Hematopoietic multipotent progenitor cell treated with erythropoietin and hydrocortisone succinate and interleukin-3 and kit ligand, for 17 days (in vitro differentiated cells): ENCODE measurements at regions not wholly inside any gene's neighbourhood (a gene's known extent, or its start where the extent isn't known, plus 50 kb on each side); places are given as distances from the start of the nearest gene placed in this dataset.

Experiments used
- DNase-seq: peaks from one replicate; pipeline ENCODE4 v3.0.0-alpha.2; 2015; ENCODE audit warnings: low spot score

- DNase-seq = no peak
Measured at GRCh38 chr2:4255491-4255890, 552.1 kb downstream of the DCDC2C start.

GRCh38 chr2:4256351-4256750 is 553.0 kb downstream of the DCDC2C start:
- no peak for DNase-seq

- no peak for DNase-seq
Measured at GRCh38 chr2:4258563-4258962, 555.2 kb downstream of the DCDC2C start.

GRCh38 chr2:4265936-4266335 is 562.6 kb downstream of the DCDC2C start:
- DNase-seq = no peak

GRCh38 chr2:4269885-4270284 is 566.5 kb downstream of the DCDC2C start:
- DNase-seq = no peak

GRCh38 chr2:4272261-4272858 is 569.0 kb downstream of the DCDC2C start:
- no peak for DNase-seq

GRCh38 chr2:4278392-4278791 is 575.0 kb downstream of the DCDC2C start:
- no peak for DNase-seq

- no peak for DNase-seq
Measured at GRCh38 chr2:4279431-4279830, 576.1 kb downstream of the DCDC2C start.

GRCh38 chr2:4291430-4291829 is 588.1 kb downstream of the DCDC2C start:
- no peak for DNase-seq

GRCh38 chr2:4295680-4296079 is 592.3 kb downstream of the DCDC2C start:
- no peak for DNase-seq

GRCh38 chr2:4300616-4301015 is 597.2 kb downstream of the DCDC2C start:
- no peak for DNase-seq

- DNase-seq = no peak
Measured at GRCh38 chr2:4324531-4324930, 621.2 kb downstream of the DCDC2C start.

- DNase-seq = no peak
Measured at GRCh38 chr2:4336864-4337263, 633.5 kb downstream of the DCDC2C start.

- DNase-seq = no peak
Measured at GRCh38 chr2:4338345-4338744, 635.0 kb downstream of the DCDC2C start.

GRCh38 chr2:4340536-4340935 is 637.2 kb downstream of the DCDC2C start:
- no peak for DNase-seq

GRCh38 chr2:4346628-4347027 is 643.3 kb downstream of the DCDC2C start:
- DNase-seq = no peak

- DNase-seq = no peak
Measured at GRCh38 chr2:4353668-4354067, 650.3 kb downstream of the DCDC2C start.

GRCh38 chr2:4354164-4354563 is 650.8 kb downstream of the DCDC2C start:
- no peak for DNase-seq

GRCh38 chr2:4354678-4355077 is 651.3 kb downstream of the DCDC2C start:
- no peak for DNase-seq

GRCh38 chr2:4356109-4356508 is 652.7 kb downstream of the DCDC2C start:
- no peak for DNase-seq

GRCh38 chr2:4356541-4356940 is 653.2 kb downstream of the DCDC2C start:
- DNase-seq = no peak

- DNase-seq = no peak
Measured at GRCh38 chr2:4357121-4357520, 653.7 kb downstream of the DCDC2C start.

- DNase-seq = no peak
Measured at GRCh38 chr2:4358837-4359236, 655.5 kb downstream of the DCDC2C start.

- DNase-seq = no peak
Measured at GRCh38 chr2:4368907-4369306, 665.5 kb downstream of the DCDC2C start.
